GM12878 (cell line): ENCODE measurements at regions not wholly inside any gene's neighbourhood (a gene's known extent, or its start where the extent isn't known, plus 50 kb on each side); places are given as distances from the start of the nearest gene placed in this dataset.

Experiments
- CHD4 ChIP-seq: fragments of 200-600 bp; sonication (generic); IDR thresholded peaks from 2 replicates; pipeline ENCODE4 v1.6.1; 2016; ENCODE audit warnings: mild to moderate bottlenecking
- EP300 ChIP-seq, 2 experiments: fragments of 150-350 bp in 1 of 2; IDR thresholded peaks; 2 replicates each; pipeline ENCODE4 v1.6.1; 2011 to 2012; ENCODE audit warnings: low read depth in 2 of 2, low read length in 2 of 2, borderline replicate concordance in 1 of 2, improper control_type of control experiment in 1 of 2, inconsistent platforms in 1 of 2; ENCODE audit not compliant: control insufficient read depth in 1 of 2
- ESRRA ChIP-seq: IDR thresholded peaks from 2 replicates; pipeline ENCODE4 v1.6.1; 2012; ENCODE audit warnings: mild to moderate bottlenecking, low read length, improper control_type of control experiment
- KDM1A ChIP-seq: fragments of 200-600 bp; sonication (generic); IDR thresholded peaks from 2 replicates; pipeline ENCODE4 v1.6.1; 2016; ENCODE audit warnings: borderline replicate concordance
- MTA3 ChIP-seq: IDR thresholded peaks from 2 replicates; pipeline ENCODE4 v1.6.1; 2012; ENCODE audit warnings: low read length, inconsistent platforms, borderline replicate concordance
- NFYB ChIP-seq: IDR thresholded peaks from 2 replicates; pipeline ENCODE4 v1.6.1; 2011; ENCODE audit warnings: low read depth, mild to moderate bottlenecking, low read length, improper control_type of control experiment, moderate library complexity; ENCODE audit not compliant: insufficient read depth
- POLR2A ChIP-seq: IDR thresholded peaks from 2 replicates; pipeline ENCODE4 v1.6.1; 2011; ENCODE audit warnings: low read depth, mild to moderate bottlenecking, low read length
- POLR2AphosphoS5 ChIP-seq: IDR thresholded peaks from 2 replicates; pipeline ENCODE4 v1.6.1; 2011; ENCODE audit warnings: mild to moderate bottlenecking, low read length, inconsistent platforms
- RAD21 ChIP-seq: IDR thresholded peaks from 2 replicates; pipeline ENCODE4 v1.6.1; 2011; ENCODE audit warnings: mild to moderate bottlenecking, low read depth, low read length, moderate library complexity; ENCODE audit not compliant: insufficient read depth
- SREBF2 ChIP-seq: IDR thresholded peaks from 2 replicates; pipeline ENCODE4 v1.6.1; 2012; ENCODE audit warnings: mild to moderate bottlenecking, low read length
- TCF12 ChIP-seq: IDR thresholded peaks from 2 replicates; pipeline ENCODE4 v1.6.1; 2011; ENCODE audit warnings: low read depth, mild to moderate bottlenecking, low read length
- TF ChIP-seq, protein P1 (sequence below), 3 experiments: IDR thresholded peaks in 2 of 3; conservative IDR thresholded peaks in 1 of 3; 2 replicates each; pipeline ENCODE4 v1.5.1; 2011; ENCODE audit warnings: low read depth in 3 of 3, low read length in 3 of 3, mild to moderate bottlenecking in 3 of 3, control low read depth in 2 of 3, moderate library complexity in 2 of 3, inconsistent platforms in 1 of 3, mixed read lengths in 1 of 3; ENCODE audit not compliant: control insufficient read depth in 2 of 3, insufficient read depth in 1 of 3; ENCODE audit errors: extremely low read depth in 1 of 3
- TF ChIP-seq, protein P2 (sequence below): fragments of 450-650 bp; IDR thresholded peaks from 2 replicates; pipeline ENCODE4 v1.6.1; 2017; ENCODE audit warnings: mild to moderate bottlenecking

- TF ChIP-seq KDM1A, result no peak
- TF ChIP-seq, protein P1, sequence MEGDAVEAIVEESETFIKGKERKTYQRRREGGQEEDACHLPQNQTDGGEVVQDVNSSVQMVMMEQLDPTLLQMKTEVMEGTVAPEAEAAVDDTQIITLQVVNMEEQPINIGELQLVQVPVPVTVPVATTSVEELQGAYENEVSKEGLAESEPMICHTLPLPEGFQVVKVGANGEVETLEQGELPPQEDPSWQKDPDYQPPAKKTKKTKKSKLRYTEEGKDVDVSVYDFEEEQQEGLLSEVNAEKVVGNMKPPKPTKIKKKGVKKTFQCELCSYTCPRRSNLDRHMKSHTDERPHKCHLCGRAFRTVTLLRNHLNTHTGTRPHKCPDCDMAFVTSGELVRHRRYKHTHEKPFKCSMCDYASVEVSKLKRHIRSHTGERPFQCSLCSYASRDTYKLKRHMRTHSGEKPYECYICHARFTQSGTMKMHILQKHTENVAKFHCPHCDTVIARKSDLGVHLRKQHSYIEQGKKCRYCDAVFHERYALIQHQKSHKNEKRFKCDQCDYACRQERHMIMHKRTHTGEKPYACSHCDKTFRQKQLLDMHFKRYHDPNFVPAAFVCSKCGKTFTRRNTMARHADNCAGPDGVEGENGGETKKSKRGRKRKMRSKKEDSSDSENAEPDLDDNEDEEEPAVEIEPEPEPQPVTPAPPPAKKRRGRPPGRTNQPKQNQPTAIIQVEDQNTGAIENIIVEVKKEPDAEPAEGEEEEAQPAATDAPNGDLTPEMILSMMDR (IDR thresholded peaks at IDR 0.05 in 2 of 3, conservative IDR thresholded peaks at IDR 0.05 in 1 of 3; ENCODE audit: control insufficient read depth in 2 of 3, extremely low read depth in 1 of 3, insufficient read depth in 1 of 3, low read depth in 3 of 3, low read length in 3 of 3), result no peak
- no peak for TF ChIP-seq POLR2AphosphoS5
- no peak for TF ChIP-seq TCF12
- no peak for TF ChIP-seq MTA3
- no peak for TF ChIP-seq POLR2A
- no peak for TF ChIP-seq ESRRA
- no peak for TF ChIP-seq NFYB
- no peak for TF ChIP-seq EP300 (IDR thresholded peaks at IDR 0.05; ENCODE audit: borderline replicate concordance in 1 of 2, control insufficient read depth in 1 of 2, low read depth in 2 of 2, low read length in 2 of 2)
- TF ChIP-seq, protein P2, sequence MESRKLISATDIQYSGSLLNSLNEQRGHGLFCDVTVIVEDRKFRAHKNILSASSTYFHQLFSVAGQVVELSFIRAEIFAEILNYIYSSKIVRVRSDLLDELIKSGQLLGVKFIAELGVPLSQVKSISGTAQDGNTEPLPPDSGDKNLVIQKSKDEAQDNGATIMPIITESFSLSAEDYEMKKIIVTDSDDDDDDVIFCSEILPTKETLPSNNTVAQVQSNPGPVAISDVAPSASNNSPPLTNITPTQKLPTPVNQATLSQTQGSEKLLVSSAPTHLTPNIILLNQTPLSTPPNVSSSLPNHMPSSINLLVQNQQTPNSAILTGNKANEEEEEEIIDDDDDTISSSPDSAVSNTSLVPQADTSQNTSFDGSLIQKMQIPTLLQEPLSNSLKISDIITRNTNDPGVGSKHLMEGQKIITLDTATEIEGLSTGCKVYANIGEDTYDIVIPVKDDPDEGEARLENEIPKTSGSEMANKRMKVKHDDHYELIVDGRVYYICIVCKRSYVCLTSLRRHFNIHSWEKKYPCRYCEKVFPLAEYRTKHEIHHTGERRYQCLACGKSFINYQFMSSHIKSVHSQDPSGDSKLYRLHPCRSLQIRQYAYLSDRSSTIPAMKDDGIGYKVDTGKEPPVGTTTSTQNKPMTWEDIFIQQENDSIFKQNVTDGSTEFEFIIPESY, result no peak
- TF ChIP-seq SREBF2, result no peak
- no peak for TF ChIP-seq RAD21
- TF ChIP-seq CHD4, result no peak
These were observed 162.0 kb upstream of the SETBP1 start for GRCh38 chr18:44518666-44519065.
